SJSA1 (cell line): ENCODE measurements at regions not wholly inside any gene's neighbourhood (a gene's known extent, or its start where the extent isn't known, plus 50 kb on each side); places are given as distances from the start of the nearest gene placed in this dataset.
A peak's percentile ranks its signal among the peaks of the same experiment; 100 is the strongest.

Source experiments
- DNase-seq, 2 experiments: peaks; one replicate each; pipeline ENCODE4 v3.0.0-alpha.2; 2015 to 2020; ENCODE audit warnings: low spot score in 2 of 2, low read depth in 1 of 2
- H3K27ac ChIP-seq: fragments of 250-450 bp; sonication (Bioruptor Pico); 2 replicates; pipeline ENCODE4 v1.5.1; 2020; ENCODE audit warnings: mild to moderate bottlenecking, moderate library complexity
- H3K27me3 ChIP-seq: fragments of 250-450 bp; sonication (Bioruptor Pico); replicated peaks from 2 replicates; pipeline ENCODE4 v1.5.1; 2020; ENCODE audit warnings: mild to moderate bottlenecking, moderate library complexity
- H3K36me3 ChIP-seq: fragments of 250-450 bp; sonication (Bioruptor Pico); 2 replicates; pipeline ENCODE4 v1.5.1; 2020; ENCODE audit warnings: mild to moderate bottlenecking
- H3K4me1 ChIP-seq: fragments of 250-450 bp; sonication (Bioruptor Pico); replicated peaks from 2 replicates; pipeline ENCODE4 v1.6.1; 2021; ENCODE audit warnings: mild to moderate bottlenecking
- H3K4me3 ChIP-seq: fragments of 250-450 bp; sonication (Bioruptor Pico); 2 replicates; pipeline ENCODE4 v1.5.1; 2020; ENCODE audit warnings: mild to moderate bottlenecking
- H3K9me3 ChIP-seq: fragments of 250-450 bp; sonication (Bioruptor Pico); replicated peaks from 2 replicates; pipeline ENCODE4 v1.5.1; 2020; ENCODE audit warnings: mild to moderate bottlenecking

GRCh38 chr20:11394145-11394833 is 523.4 kb upstream of the BTBD3 start:
- peak in 1 of 2 experiments; percentile 53 for DNase-seq
- H3K27ac ChIP-seq = peak overlapping the region; percentile 73
- H3K36me3 ChIP-seq = no peaks in the 10 kb centered on the region

GRCh38 chr20:11395581-11395980 is 522.1 kb upstream of the BTBD3 start:
- Histone ChIP-seq H3K4me3 (no peak overlapping the region), H3K9me3 (no peaks in the 10 kb centered on the region), H3K36me3 (no peaks in the 10 kb centered on the region), H3K4me1 (peaks cover 17% of the 10 kb centered on the region), H3K27me3 (no peaks in the 10 kb centered on the region), H3K27ac (no peak overlapping the region)
- no peak for DNase-seq

More at GRCh38 chr20:11394145-11394833, 523.4 kb upstream of the BTBD3 start:
- H3K4me3 ChIP-seq = no peak overlapping the region
- no peaks in the 10 kb centered on the region for H3K9me3 ChIP-seq
- peaks cover 17% of the 10 kb centered on the region for H3K4me1 ChIP-seq
- H3K27me3 ChIP-seq = no peaks in the 10 kb centered on the region

- no peaks in the 10 kb centered on the region for H3K9me3 ChIP-seq
- no peak overlapping the region for H3K27ac ChIP-seq
- no peaks in the 10 kb centered on the region for H3K4me1 ChIP-seq
- no peaks in the 10 kb centered on the region for H3K27me3 ChIP-seq
- H3K4me3 ChIP-seq = no peak overlapping the region
- DNase-seq = no peak
- H3K36me3 ChIP-seq = no peaks in the 10 kb centered on the region
Measured at GRCh38 chr20:11401988-11402387, 515.7 kb upstream of the BTBD3 start.

- Histone ChIP-seq H3K4me1 (no peaks in the 10 kb centered on the region), H3K36me3 (no peaks in the 10 kb centered on the region), H3K4me3 (no peak overlapping the region), H3K27ac (no peak overlapping the region), H3K27me3 (no peaks in the 10 kb centered on the region), H3K9me3 (no peaks in the 10 kb centered on the region)
- DNase-seq = no peak
Measured at GRCh38 chr20:11403711-11404110, 514.0 kb upstream of the BTBD3 start.

GRCh38 chr20:11406877-11407276 is 510.8 kb upstream of the BTBD3 start:
- Histone ChIP-seq H3K27me3 (no peaks in the 10 kb centered on the region), H3K9me3 (no peaks in the 10 kb centered on the region), H3K36me3 (no peaks in the 10 kb centered on the region), H3K4me3 (no peak overlapping the region), H3K27ac (no peak overlapping the region), H3K4me1 (no peaks in the 10 kb centered on the region)
- DNase-seq = no peak

GRCh38 chr20:11409561-11409960 is 508.1 kb upstream of the BTBD3 start:
- no peak for DNase-seq
- no peaks in the 10 kb centered on the region for H3K9me3 ChIP-seq
- H3K4me1 ChIP-seq = no peaks in the 10 kb centered on the region
- H3K27me3 ChIP-seq = no peaks in the 10 kb centered on the region
- H3K4me3 ChIP-seq = no peak overlapping the region
- H3K27ac ChIP-seq = no peak overlapping the region
- H3K36me3 ChIP-seq = no peaks in the 10 kb centered on the region

GRCh38 chr20:11411765-11412164 is 505.9 kb upstream of the BTBD3 start:
- DNase-seq = no peak
- Histone ChIP-seq H3K9me3 (no peaks in the 10 kb centered on the region), H3K27ac (no peak overlapping the region), H3K27me3 (no peaks in the 10 kb centered on the region), H3K4me3 (no peak overlapping the region), H3K4me1 (no peaks in the 10 kb centered on the region), H3K36me3 (no peaks in the 10 kb centered on the region)

GRCh38 chr20:11426948-11427347 is 490.7 kb upstream of the BTBD3 start:
- Histone ChIP-seq H3K27ac (no peak overlapping the region), H3K4me1 (no peaks in the 10 kb centered on the region)

GRCh38 chr20:11429168-11429567 is 488.5 kb upstream of the BTBD3 start:
- DNase-seq = no peak
- Histone ChIP-seq H3K27me3 (no peaks in the 10 kb centered on the region; the same call in 1 of the 2 replicates), H3K27ac (no peak overlapping the region), H3K4me1 (no peaks in the 10 kb centered on the region), H3K9me3 (no peaks in the 10 kb centered on the region), H3K36me3 (no peaks in the 10 kb centered on the region), H3K4me3 (no peak overlapping the region)

More at GRCh38 chr20:11426948-11427347, 490.7 kb upstream of the BTBD3 start:
- H3K36me3 ChIP-seq = no peaks in the 10 kb centered on the region
- no peak overlapping the region for H3K4me3 ChIP-seq
- no peaks in the 10 kb centered on the region for H3K9me3 ChIP-seq
- H3K27me3 ChIP-seq = no peaks in the 10 kb centered on the region; the same call in 1 of the 2 replicates
- DNase-seq = no peak

GRCh38 chr20:11429889-11430519 is 487.7 kb upstream of the BTBD3 start:
- no peaks in the 10 kb centered on the region for H3K36me3 ChIP-seq
- no peak overlapping the region for H3K27ac ChIP-seq
- H3K9me3 ChIP-seq = no peaks in the 10 kb centered on the region; the same call in 1 of the 2 replicates
- no peak overlapping the region for H3K4me3 ChIP-seq
- no peaks in the 10 kb centered on the region for H3K4me1 ChIP-seq
- no peak for DNase-seq
- no peaks in the 10 kb centered on the region; the same call in 1 of the 2 replicates for H3K27me3 ChIP-seq

GRCh38 chr20:11430652-11431051 is 487.0 kb upstream of the BTBD3 start:
- no peaks in the 10 kb centered on the region for H3K4me1 ChIP-seq
- H3K27ac ChIP-seq = no peak overlapping the region
- H3K9me3 ChIP-seq = no peaks in the 10 kb centered on the region; the same call in 1 of the 2 replicates
- H3K4me3 ChIP-seq = no peak overlapping the region
- H3K27me3 ChIP-seq = no peaks in the 10 kb centered on the region
- H3K36me3 ChIP-seq = no peaks in the 10 kb centered on the region
- no peak for DNase-seq

GRCh38 chr20:11431621-11432020 is 486.1 kb upstream of the BTBD3 start:
- H3K4me3 ChIP-seq = no peak overlapping the region
- H3K27me3 ChIP-seq = no peaks in the 10 kb centered on the region
- no peaks in the 10 kb centered on the region; the same call in 1 of the 2 replicates for H3K9me3 ChIP-seq
- H3K36me3 ChIP-seq = no peaks in the 10 kb centered on the region
- no peaks in the 10 kb centered on the region for H3K4me1 ChIP-seq
- H3K27ac ChIP-seq = no peak overlapping the region
- no peak for DNase-seq

GRCh38 chr20:11432407-11432806 is 485.3 kb upstream of the BTBD3 start:
- no peaks in the 10 kb centered on the region for H3K27me3 ChIP-seq
- no peaks in the 10 kb centered on the region; the same call in 1 of the 2 replicates for H3K9me3 ChIP-seq
- H3K4me3 ChIP-seq = no peak overlapping the region
- peak in 1 of 2 experiments; percentile 18 for DNase-seq
- H3K36me3 ChIP-seq = no peaks in the 10 kb centered on the region
- no peaks in the 10 kb centered on the region for H3K4me1 ChIP-seq
- no peak overlapping the region for H3K27ac ChIP-seq

- H3K4me3 ChIP-seq = no peak overlapping the region
- H3K27me3 ChIP-seq = no peaks in the 10 kb centered on the region
- no peaks in the 10 kb centered on the region; the same call in 1 of the 2 replicates for H3K9me3 ChIP-seq
Measured at GRCh38 chr20:11436113-11436905, 481.4 kb upstream of the BTBD3 start.

More at GRCh38 chr20:11436113-11436905, 481.4 kb upstream of the BTBD3 start:
- Histone ChIP-seq H3K27ac (no peak overlapping the region), H3K4me1 (no peaks in the 10 kb centered on the region), H3K36me3 (no peaks in the 10 kb centered on the region)
- DNase-seq = no peak
